HEK293 (cell line): ENCODE measurements at regions not wholly inside any gene's neighbourhood (a gene's known extent, or its start where the extent isn't known, plus 50 kb on each side); places are given as distances from the start of the nearest gene placed in this dataset.

Source experiments
- HOXD13 ChIP-seq: sonication (generic); formaldehyde crosslinking; IDR thresholded peaks from 2 replicates; pipeline ENCODE4 v1.8.0; 2022; ENCODE audit warnings: missing genetic modification reagents, borderline replicate concordance
- ZBTB10 ChIP-seq: fragments of 450-650 bp; formaldehyde crosslinking; IDR thresholded peaks from 2 replicates; pipeline ENCODE4 v1.5.1; 2016; ENCODE audit warnings: missing biosample characterization, missing genetic modification characterization
- ZBTB17 ChIP-seq: fragments of 450-650 bp; formaldehyde crosslinking; IDR thresholded peaks from 2 replicates; pipeline ENCODE4 v1.5.1; 2016; ENCODE audit warnings: missing biosample characterization, missing genetic modification characterization
- ZBTB44 ChIP-seq: fragments of 450-650 bp; IDR thresholded peaks from 2 replicates; pipeline ENCODE4 v1.5.1; 2018; ENCODE audit warnings: missing biosample characterization, mild to moderate bottlenecking, missing genetic modification characterization
- ZNF529 ChIP-seq: fragments of 450-650 bp; formaldehyde crosslinking; IDR thresholded peaks from 2 replicates; pipeline ENCODE4 v1.5.1; 2017; ENCODE audit warnings: missing genetic modification characterization, missing biosample characterization; ENCODE audit not compliant: insufficient replicate concordance
- ZNF660 ChIP-seq: fragments of 450-650 bp; IDR thresholded peaks from 2 replicates; pipeline ENCODE4 v1.5.1; 2018; ENCODE audit warnings: missing biosample characterization, mild to moderate bottlenecking, missing genetic modification characterization
- ZNF792 ChIP-seq: fragments of 450-650 bp; formaldehyde crosslinking; IDR thresholded peaks from 2 replicates; pipeline ENCODE4 v1.5.1; 2016; ENCODE audit warnings: missing biosample characterization, missing genetic modification characterization
- TF ChIP-seq, protein P1 (sequence below): fragments of 450-650 bp; formaldehyde crosslinking; IDR thresholded peaks from 2 replicates; pipeline ENCODE4 v1.5.1; 2016; ENCODE audit warnings: missing biosample characterization, missing genetic modification characterization
- TF ChIP-seq, protein P2 (sequence below): fragments of 450-650 bp; formaldehyde crosslinking; IDR thresholded peaks from 2 replicates; pipeline ENCODE4 v1.5.1; 2016; ENCODE audit warnings: missing biosample characterization, missing genetic modification characterization
- TF ChIP-seq, protein P3 (sequence below): fragments of 450-650 bp; formaldehyde crosslinking; IDR thresholded peaks from 2 replicates; pipeline ENCODE4 v1.5.1; 2017; ENCODE audit warnings: missing biosample characterization, missing genetic modification characterization
- TF ChIP-seq, protein P4 (sequence below): fragments of 450-650 bp; formaldehyde crosslinking; IDR thresholded peaks from 2 replicates; pipeline ENCODE4 v1.5.1; 2016; ENCODE audit warnings: missing biosample characterization, missing genetic modification characterization, low read depth

- TF ChIP-seq, protein P1, sequence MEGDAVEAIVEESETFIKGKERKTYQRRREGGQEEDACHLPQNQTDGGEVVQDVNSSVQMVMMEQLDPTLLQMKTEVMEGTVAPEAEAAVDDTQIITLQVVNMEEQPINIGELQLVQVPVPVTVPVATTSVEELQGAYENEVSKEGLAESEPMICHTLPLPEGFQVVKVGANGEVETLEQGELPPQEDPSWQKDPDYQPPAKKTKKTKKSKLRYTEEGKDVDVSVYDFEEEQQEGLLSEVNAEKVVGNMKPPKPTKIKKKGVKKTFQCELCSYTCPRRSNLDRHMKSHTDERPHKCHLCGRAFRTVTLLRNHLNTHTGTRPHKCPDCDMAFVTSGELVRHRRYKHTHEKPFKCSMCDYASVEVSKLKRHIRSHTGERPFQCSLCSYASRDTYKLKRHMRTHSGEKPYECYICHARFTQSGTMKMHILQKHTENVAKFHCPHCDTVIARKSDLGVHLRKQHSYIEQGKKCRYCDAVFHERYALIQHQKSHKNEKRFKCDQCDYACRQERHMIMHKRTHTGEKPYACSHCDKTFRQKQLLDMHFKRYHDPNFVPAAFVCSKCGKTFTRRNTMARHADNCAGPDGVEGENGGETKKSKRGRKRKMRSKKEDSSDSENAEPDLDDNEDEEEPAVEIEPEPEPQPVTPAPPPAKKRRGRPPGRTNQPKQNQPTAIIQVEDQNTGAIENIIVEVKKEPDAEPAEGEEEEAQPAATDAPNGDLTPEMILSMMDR (tag by site-specific recombination), result no peak
- TF ChIP-seq ZNF529 (tag by site-specific recombination), result no peak
- TF ChIP-seq, protein P2, sequence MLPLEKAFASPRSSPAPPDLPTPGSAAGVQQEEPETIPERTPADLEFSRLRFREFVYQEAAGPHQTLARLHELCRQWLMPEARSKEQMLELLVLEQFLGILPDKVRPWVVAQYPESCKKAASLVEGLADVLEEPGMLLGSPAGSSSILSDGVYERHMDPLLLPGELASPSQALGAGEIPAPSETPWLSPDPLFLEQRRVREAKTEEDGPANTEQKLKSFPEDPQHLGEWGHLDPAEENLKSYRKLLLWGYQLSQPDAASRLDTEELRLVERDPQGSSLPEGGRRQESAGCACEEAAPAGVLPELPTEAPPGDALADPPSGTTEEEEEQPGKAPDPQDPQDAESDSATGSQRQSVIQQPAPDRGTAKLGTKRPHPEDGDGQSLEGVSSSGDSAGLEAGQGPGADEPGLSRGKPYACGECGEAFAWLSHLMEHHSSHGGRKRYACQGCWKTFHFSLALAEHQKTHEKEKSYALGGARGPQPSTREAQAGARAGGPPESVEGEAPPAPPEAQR (tag by site-specific recombination), result no peak
- TF ChIP-seq, protein P3, sequence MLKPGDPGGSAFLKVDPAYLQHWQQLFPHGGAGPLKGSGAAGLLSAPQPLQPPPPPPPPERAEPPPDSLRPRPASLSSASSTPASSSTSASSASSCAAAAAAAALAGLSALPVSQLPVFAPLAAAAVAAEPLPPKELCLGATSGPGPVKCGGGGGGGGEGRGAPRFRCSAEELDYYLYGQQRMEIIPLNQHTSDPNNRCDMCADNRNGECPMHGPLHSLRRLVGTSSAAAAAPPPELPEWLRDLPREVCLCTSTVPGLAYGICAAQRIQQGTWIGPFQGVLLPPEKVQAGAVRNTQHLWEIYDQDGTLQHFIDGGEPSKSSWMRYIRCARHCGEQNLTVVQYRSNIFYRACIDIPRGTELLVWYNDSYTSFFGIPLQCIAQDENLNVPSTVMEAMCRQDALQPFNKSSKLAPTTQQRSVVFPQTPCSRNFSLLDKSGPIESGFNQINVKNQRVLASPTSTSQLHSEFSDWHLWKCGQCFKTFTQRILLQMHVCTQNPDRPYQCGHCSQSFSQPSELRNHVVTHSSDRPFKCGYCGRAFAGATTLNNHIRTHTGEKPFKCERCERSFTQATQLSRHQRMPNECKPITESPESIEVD, result no peak
- no peak for TF ChIP-seq ZNF660 (tag by site-specific recombination)
- no peak for TF ChIP-seq HOXD13 (CRISPR knock-in tag)
- TF ChIP-seq ZNF792, result no peak
- no peak for TF ChIP-seq ZBTB10 (tag by site-specific recombination)
- no peak for TF ChIP-seq ZBTB17
- TF ChIP-seq, protein P4, sequence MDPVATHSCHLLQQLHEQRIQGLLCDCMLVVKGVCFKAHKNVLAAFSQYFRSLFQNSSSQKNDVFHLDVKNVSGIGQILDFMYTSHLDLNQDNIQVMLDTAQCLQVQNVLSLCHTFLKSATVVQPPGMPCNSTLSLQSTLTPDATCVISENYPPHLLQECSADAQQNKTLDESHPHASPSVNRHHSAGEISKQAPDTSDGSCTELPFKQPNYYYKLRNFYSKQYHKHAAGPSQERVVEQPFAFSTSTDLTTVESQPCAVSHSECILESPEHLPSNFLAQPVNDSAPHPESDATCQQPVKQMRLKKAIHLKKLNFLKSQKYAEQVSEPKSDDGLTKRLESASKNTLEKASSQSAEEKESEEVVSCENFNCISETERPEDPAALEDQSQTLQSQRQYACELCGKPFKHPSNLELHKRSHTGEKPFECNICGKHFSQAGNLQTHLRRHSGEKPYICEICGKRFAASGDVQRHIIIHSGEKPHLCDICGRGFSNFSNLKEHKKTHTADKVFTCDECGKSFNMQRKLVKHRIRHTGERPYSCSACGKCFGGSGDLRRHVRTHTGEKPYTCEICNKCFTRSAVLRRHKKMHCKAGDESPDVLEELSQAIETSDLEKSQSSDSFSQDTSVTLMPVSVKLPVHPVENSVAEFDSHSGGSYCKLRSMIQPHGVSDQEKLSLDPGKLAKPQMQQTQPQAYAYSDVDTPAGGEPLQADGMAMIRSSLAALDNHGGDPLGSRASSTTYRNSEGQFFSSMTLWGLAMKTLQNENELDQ, result no peak
- no peak for TF ChIP-seq ZBTB44 (tag by site-specific recombination)
These were observed 170.4 kb upstream of the TANK start for GRCh38 chr2:160989778-160990177.
